Peyer's patch (tissue), 4 donors: ENCODE measurements at regions not wholly inside any gene's neighbourhood (a gene's known extent, or its start where the extent isn't known, plus 50 kb on each side); places are given as distances from the start of the nearest gene placed in this dataset.

Experiments used
- DNase-seq, 3 donors: peaks; one replicate each; pipeline ENCODE4 v3.0.0-alpha.2; 2017 to 2019
- H3K27ac ChIP-seq, 4 donors: fragments of 200-600 bp; sonication (generic); one replicate each; pipeline ENCODE4 v1.5.1; 2016 to 2019
- H3K27me3 ChIP-seq, 2 donors: fragments of 200-600 bp; sonication (generic); one replicate each; pipeline ENCODE4 v1.5.1; 2019
- H3K36me3 ChIP-seq, 3 donors: fragments of 200-600 bp; sonication (generic); one replicate each; pipeline ENCODE4 v1.5.1; 2016 to 2019
- H3K4me1 ChIP-seq, 4 donors: fragments of 200-600 bp; sonication (generic); one replicate each; pipeline ENCODE4 v1.5.1; 2016 to 2019
- H3K4me3 ChIP-seq, 4 donors: fragments of 200-600 bp; sonication (generic); 1 replicate in 3 of 4; 2 replicates in 1 of 4; pipeline ENCODE4 v1.5.1; 2016 to 2019; ENCODE audit warnings: mild to moderate bottlenecking in 1 of 4
- H3K9me3 ChIP-seq, 4 donors: fragments of 200-600 bp; sonication (generic); one replicate each; pipeline ENCODE4 v1.5.1; 2016 to 2019; ENCODE audit warnings: mild to moderate bottlenecking in 1 of 4
- POLR2A ChIP-seq, 2 donors: fragments of 450-650 bp; IDR thresholded peaks; one replicate each; pipeline ENCODE4 v1.5.1; 2017; ENCODE audit warnings: antibody characterized with exemption in 2 of 2, mild to moderate bottlenecking in 2 of 2, moderate library complexity in 2 of 2
- TF ChIP-seq, protein P1 (sequence below), 6 experiments: fragments of 450-650 bp in 4 of 6; fragments of 200-600 bp in 2 of 6; sonication (generic) in 1 of 6; IDR thresholded peaks; one replicate each; pipeline ENCODE4 v1.5.1; 2017 to 2019; ENCODE audit warnings: antibody characterized with exemption in 6 of 6, mild to moderate bottlenecking in 3 of 6, moderate library complexity in 1 of 6

DNA sequence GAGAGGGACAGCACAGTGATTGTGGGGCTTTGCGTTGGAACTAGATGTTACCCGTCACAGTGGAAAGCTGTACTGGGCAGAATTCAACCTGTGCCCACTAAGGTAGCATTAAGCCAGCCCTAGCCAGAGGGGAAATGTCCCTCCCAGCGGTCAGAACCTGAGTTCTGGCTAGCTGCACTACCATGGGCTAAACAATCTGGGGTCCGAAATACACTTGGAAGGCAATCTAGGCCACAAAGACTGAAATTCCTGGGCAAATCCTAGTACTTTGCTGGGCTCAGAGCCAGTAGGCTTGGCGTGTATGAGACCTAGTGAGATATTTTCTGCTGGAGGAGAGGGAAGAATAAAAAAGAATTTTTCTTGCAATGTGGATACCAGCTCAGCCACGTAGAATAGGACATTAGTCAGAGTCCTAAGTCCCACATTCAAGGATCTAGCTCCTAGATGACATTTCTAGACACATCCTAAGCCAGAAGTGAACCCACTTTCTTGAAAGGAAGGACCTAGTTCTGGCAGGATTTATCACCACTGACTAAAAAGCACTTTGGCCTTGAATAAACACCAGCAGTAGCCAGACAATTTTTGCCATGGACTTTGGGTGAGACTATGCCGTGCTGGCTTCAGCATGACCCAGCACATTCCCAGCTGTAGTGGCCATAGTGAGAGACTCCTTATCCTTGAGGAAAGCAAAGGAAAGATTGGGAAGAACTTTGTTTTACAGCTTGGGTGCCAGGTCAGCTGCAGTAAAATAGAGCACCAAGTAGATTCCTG is 618.0 kb downstream of the BRINP1 start:
- Histone ChIP-seq H3K27ac (no peak overlapping the region), H3K36me3 (no peaks in the 10 kb centered on the region), H3K4me3 (no peak overlapping the region), H3K9me3 (no peaks in the 10 kb centered on the region), H3K27me3 (no peaks in the 10 kb centered on the region), H3K4me1 (no peaks in the 10 kb centered on the region)
- no peak for TF ChIP-seq POLR2A (IDR thresholded peaks at IDR 0.05)
- TF ChIP-seq, protein P1, sequence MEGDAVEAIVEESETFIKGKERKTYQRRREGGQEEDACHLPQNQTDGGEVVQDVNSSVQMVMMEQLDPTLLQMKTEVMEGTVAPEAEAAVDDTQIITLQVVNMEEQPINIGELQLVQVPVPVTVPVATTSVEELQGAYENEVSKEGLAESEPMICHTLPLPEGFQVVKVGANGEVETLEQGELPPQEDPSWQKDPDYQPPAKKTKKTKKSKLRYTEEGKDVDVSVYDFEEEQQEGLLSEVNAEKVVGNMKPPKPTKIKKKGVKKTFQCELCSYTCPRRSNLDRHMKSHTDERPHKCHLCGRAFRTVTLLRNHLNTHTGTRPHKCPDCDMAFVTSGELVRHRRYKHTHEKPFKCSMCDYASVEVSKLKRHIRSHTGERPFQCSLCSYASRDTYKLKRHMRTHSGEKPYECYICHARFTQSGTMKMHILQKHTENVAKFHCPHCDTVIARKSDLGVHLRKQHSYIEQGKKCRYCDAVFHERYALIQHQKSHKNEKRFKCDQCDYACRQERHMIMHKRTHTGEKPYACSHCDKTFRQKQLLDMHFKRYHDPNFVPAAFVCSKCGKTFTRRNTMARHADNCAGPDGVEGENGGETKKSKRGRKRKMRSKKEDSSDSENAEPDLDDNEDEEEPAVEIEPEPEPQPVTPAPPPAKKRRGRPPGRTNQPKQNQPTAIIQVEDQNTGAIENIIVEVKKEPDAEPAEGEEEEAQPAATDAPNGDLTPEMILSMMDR (IDR thresholded peaks at IDR 0.05), result no peak
- DNase-seq, result no peak

DNA sequence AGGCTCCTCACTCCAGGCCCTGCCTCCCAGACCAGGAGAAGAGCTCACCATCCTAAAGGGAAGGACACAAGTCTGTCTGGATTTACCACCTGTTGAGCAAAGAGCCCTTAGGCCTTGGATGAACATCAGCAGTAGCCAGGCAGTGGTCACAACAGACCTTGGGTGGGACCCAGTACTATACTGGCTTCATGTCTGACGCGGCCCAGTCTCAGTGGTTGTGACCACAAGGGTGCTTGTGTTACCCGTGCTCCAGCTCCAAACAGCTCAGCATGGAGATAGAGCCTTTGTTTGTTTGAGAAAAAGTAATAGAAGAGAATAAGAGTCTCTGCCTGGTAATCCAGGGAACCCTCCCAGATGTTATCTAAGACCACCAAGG is 617.4 kb downstream of the BRINP1 start:
- H3K27ac ChIP-seq, result no peak overlapping the region
- H3K36me3 ChIP-seq, result no peaks in the 10 kb centered on the region
- no peaks in the 10 kb centered on the region for H3K4me1 ChIP-seq
- H3K4me3 ChIP-seq, result no peak overlapping the region
- no peak for DNase-seq
- no peaks in the 10 kb centered on the region for H3K27me3 ChIP-seq
- H3K9me3 ChIP-seq, result no peaks in the 10 kb centered on the region
- TF ChIP-seq, protein P1 (IDR thresholded peaks at IDR 0.05), result no peak
- TF ChIP-seq POLR2A (IDR thresholded peaks at IDR 0.05), result no peak

DNA sequence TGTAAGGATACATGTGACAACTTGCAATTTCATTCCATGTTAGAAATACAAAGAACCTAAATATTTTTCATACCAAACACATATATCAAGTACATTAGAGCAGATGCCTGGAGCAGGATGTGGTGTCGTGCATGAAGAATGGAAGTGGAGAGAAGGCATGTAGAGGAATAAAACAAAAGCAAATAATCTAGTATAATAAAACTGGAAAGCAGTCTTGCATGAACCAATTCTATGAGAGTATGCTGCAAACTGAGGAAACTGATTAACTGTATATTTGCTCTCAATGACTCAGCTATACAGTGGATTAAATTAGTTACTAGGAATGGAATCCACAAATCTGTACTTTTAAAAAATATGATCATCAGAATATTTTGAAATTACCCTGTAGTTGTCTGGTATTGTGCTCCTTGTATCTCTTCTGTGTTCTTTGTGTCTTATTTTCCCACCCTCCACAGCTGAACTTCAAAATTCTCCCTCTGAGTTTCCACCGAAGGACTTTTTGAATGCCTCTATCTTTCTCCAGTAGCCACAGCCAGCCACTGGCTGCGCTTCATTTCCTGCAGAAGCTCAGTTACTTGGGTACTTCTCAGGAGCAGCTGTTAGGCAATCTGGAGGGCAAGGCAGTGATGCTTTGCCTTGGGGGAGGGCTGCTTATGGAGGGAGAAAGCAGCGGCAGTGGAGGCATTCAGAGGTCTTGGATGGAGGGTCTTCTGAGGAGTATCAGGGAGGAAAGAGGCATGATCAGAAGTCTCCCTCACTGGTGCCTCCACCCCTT is 608.0 kb downstream of the BRINP1 start:
- Histone ChIP-seq H3K9me3 (peaks cover 0 to 5% (median 0%) of the 10 kb centered on the region in 4 donors), H3K27me3 (no peaks in the 10 kb centered on the region), H3K27ac (no peak overlapping the region), H3K4me1 (no peaks in the 10 kb centered on the region), H3K4me3 (no peak overlapping the region), H3K36me3 (no peaks in the 10 kb centered on the region)
- no peak for TF ChIP-seq POLR2A (IDR thresholded peaks at IDR 0.05)
- TF ChIP-seq, protein P1 (IDR thresholded peaks at IDR 0.05), result no peak
- DNase-seq, result no peak

DNA sequence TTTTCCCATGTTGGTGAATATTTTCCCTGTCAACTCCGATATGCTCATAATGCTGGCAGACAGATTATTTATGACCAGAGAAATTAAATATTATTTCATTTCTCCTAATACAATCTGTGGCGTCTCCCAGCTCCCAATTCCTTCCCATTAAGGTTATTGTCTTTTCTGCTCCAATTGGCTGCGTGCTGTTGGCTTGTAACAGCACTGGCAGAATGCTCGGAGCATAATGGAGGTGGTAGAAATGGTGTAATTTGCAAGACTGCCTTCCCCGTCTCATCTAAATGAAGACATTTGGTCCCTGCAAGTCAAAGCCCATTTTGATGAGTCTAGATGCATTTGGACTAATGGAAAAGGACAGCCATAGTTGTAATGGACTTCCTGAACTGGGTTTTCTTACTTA is 601.7 kb downstream of the BRINP1 start:
- no peak overlapping the region for H3K4me3 ChIP-seq
- H3K36me3 ChIP-seq, result no peaks in the 10 kb centered on the region
- no peaks in the 10 kb centered on the region for H3K4me1 ChIP-seq
- no peak for DNase-seq
- TF ChIP-seq POLR2A (IDR thresholded peaks at IDR 0.05), result no peak
- TF ChIP-seq, protein P1 (IDR thresholded peaks at IDR 0.05), result no peak
- H3K27ac ChIP-seq, result no peak overlapping the region
- no peaks in the 10 kb centered on the region for H3K9me3 ChIP-seq
- H3K27me3 ChIP-seq, result no peaks in the 10 kb centered on the region

DNA sequence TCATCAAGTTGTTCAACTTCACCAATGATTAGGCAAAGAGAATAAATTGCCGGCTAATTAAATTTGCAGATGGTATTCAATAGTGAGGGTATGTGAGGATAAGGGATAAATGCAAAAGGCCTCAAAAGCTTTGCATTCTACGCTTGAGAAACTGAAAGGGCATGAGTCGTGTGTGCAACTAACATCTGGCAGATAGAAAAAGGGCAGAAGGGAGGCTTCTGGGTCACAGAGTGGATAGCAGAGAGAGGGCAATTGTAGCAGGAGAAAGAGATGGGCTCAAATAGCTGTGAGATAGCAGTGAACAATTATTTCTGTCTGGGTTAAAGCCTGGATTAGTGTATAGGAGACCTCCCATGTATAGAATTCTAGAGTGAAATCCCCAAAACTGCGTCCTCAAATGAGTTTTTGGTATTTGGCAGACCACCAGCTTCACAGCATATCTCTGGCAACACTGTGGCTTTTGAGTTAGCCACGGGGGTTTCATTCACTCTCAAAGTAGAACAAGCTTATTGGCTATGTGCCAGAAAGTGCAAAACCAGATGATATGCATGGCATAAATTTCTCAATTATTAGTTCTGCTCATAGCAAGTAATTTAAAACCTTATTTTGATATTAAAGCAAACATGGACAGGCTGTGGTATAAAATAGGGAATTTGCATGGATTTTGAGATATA is 586.3 kb downstream of the BRINP1 start:
- TF ChIP-seq, protein P1 (IDR thresholded peaks at IDR 0.05), result no peak
- no peak for TF ChIP-seq POLR2A (IDR thresholded peaks at IDR 0.05)
- Histone ChIP-seq H3K27ac (no peak overlapping the region), H3K4me1 (no peaks in the 10 kb centered on the region)

More for the DNA sequence above, 586.3 kb downstream of the BRINP1 start:
- Histone ChIP-seq H3K9me3 (no peaks in the 10 kb centered on the region), H3K27me3 (no peaks in the 10 kb centered on the region), H3K36me3 (no peaks in the 10 kb centered on the region), H3K4me3 (no peak overlapping the region)
- no peak for DNase-seq
